ENCODE measurements at regions not wholly inside any gene's neighbourhood (a gene's known extent, or its start where the extent isn't known, plus 50 kb on each side); places are given as distances from the start of the nearest gene placed in this dataset.

GRCh38 chr3:145807990-145808389 lies 353.0 kb downstream of the PLOD2 start:
- H3K79me2 ChIP-seq (ENCODE audit: control insufficient read depth, insufficient read depth, low read length, poor library complexity): no peaks in the 10 kb centered on the region
- H3K18ac ChIP-seq (ENCODE audit: low read length): no peak overlapping the region
- no peak overlapping the region for H4K12ac ChIP-seq (ENCODE audit: low read depth, low read length)
- no peaks in the 10 kb centered on the region for H3K4me1 ChIP-seq (ENCODE audit: control insufficient read depth in 1 of 2, insufficient read depth in 2 of 2, low read length in 2 of 2)
- no peak overlapping the region for H4K91ac ChIP-seq (ENCODE audit: low read depth, low read length)
- no peak overlapping the region for H3K4ac ChIP-seq (ENCODE audit: low read depth, low read length)
- no peak overlapping the region for H3K4me2 ChIP-seq (ENCODE audit: low read length)
- no peak overlapping the region for H3K27ac ChIP-seq (ENCODE audit: low read depth, low read length)
- no peaks in the 10 kb centered on the region for H3K79me1 ChIP-seq (ENCODE audit: low read length)
- no peaks in the 10 kb centered on the region for H3K36me3 ChIP-seq (ENCODE audit: control insufficient read depth in 1 of 2, insufficient read depth in 2 of 2, low read length in 2 of 2)
- no peak overlapping the region for H3K9ac ChIP-seq (ENCODE audit: low read length)
- H3K27me3 ChIP-seq (ENCODE audit: insufficient read depth, low read length): no peaks in the 10 kb centered on the region
- WGBS (ENCODE audit: extremely low coverage, insufficient coverage, insufficient read length): no CpG with 5 or more reads among the region's 3 CpGs
- H3K9me3 ChIP-seq (ENCODE audit: insufficient read depth, low read depth, low read length): no peaks in the 10 kb centered on the region
- H3K23ac ChIP-seq (ENCODE audit: low read length): no peak overlapping the region
- no peak overlapping the region for H2BK12ac ChIP-seq (ENCODE audit: low read length)
- no peak overlapping the region for H2BK120ac ChIP-seq (ENCODE audit: insufficient read depth, low read length, poor library complexity)
- DNase-seq: no peak
- no peak overlapping the region for H2AK5ac ChIP-seq (ENCODE audit: low read length)
- H3K4me3 ChIP-seq (ENCODE audit: low read depth, low read length): no peak overlapping the region
- H2BK5ac ChIP-seq (ENCODE audit: low read depth, low read length, poor library complexity): no peak overlapping the region
- H3K14ac ChIP-seq (ENCODE audit: low read length): no peak overlapping the region
- no peak overlapping the region for H2AFZ ChIP-seq (ENCODE audit: insufficient read depth, low read length, poor library complexity)
- no peak overlapping the region for H4K8ac ChIP-seq (ENCODE audit: low read depth, low read length)

- Histone ChIP-seq H3K36me3 (ENCODE audit: control insufficient read depth in 1 of 2, insufficient read depth in 2 of 2, low read length in 2 of 2) (no peaks in the 10 kb centered on the region), H2BK120ac (ENCODE audit: insufficient read depth, low read length, poor library complexity) (no peak overlapping the region), H3K9ac (ENCODE audit: low read length) (no peak overlapping the region), H2BK5ac (ENCODE audit: low read depth, low read length, poor library complexity) (no peak overlapping the region), H3K79me2 (ENCODE audit: control insufficient read depth, insufficient read depth, low read length, poor library complexity) (no peaks in the 10 kb centered on the region), H2BK12ac (ENCODE audit: low read length) (no peak overlapping the region), H3K9me3 (ENCODE audit: insufficient read depth, low read depth, low read length) (no peaks in the 10 kb centered on the region), H3K27me3 (ENCODE audit: insufficient read depth, low read length) (no peaks in the 10 kb centered on the region), H3K4me1 (ENCODE audit: control insufficient read depth in 1 of 2, insufficient read depth in 2 of 2, low read length in 2 of 2) (no peaks in the 10 kb centered on the region), H4K91ac (ENCODE audit: low read depth, low read length) (no peak overlapping the region), H3K79me1 (ENCODE audit: low read length) (no peaks in the 10 kb centered on the region), H3K27ac (ENCODE audit: low read depth, low read length) (no peak overlapping the region), H3K4me2 (ENCODE audit: low read length) (no peak overlapping the region), H3K4me3 (ENCODE audit: low read depth, low read length) (no peak overlapping the region), H4K12ac (ENCODE audit: low read depth, low read length) (no peak overlapping the region), H2AFZ (ENCODE audit: insufficient read depth, low read length, poor library complexity) (no peak overlapping the region), H4K8ac (ENCODE audit: low read depth, low read length) (no peak overlapping the region), H3K4ac (ENCODE audit: low read depth, low read length) (no peak overlapping the region), H3K14ac (ENCODE audit: low read length) (no peak overlapping the region), H2AK5ac (ENCODE audit: low read length) (no peak overlapping the region), H3K23ac (ENCODE audit: low read length) (no peak overlapping the region), H3K18ac (ENCODE audit: low read length) (no peak overlapping the region)
- no CpG with 5 or more reads among the region's 5 CpGs for WGBS (ENCODE audit: extremely low coverage, insufficient coverage, insufficient read length)
- DNase-seq: peak; percentile 8 to 42
Measured at GRCh38 chr3:145812391-145812790, 348.6 kb downstream of the PLOD2 start.

- H4K91ac ChIP-seq (ENCODE audit: low read depth, low read length): no peak overlapping the region
Measured at GRCh38 chr3:145815707-145816413, 345.1 kb downstream of the PLOD2 start.

DNA sequence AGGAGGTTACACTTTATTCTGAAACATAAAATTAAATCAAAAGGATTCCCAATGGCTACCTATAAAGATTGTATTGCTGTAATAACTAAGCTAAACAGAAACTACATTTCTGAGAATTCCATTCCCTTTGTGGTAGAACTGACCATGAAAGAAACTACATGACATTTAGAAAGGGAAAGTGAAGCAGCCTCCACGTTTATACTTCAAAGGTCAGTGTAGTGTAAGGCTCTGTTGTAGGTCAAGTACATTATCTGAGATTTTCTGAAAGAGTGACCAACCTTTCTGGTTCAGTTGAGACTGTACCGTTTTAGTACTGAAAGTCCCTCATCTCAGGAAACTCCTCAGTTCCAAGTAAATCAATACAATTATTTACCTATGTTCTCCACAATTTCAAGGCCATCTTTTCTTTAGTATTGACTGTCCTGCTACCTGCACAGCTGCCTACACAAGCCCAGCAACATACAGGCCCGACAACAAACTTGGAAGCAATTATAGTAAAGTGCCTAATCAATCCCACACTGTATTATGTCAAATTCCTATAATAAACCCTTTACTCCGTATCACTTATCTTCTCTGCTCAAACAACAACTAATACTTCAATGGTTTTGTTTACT lies 343.0 kb downstream of the PLOD2 start:
- Histone ChIP-seq H2BK120ac (ENCODE audit: insufficient read depth, low read length, poor library complexity) (no peak overlapping the region), H3K18ac (ENCODE audit: low read length) (no peak overlapping the region), H2BK12ac (ENCODE audit: low read length) (no peak overlapping the region), H4K12ac (ENCODE audit: low read depth, low read length) (no peak overlapping the region), H3K79me1 (ENCODE audit: low read length) (no peaks in the 10 kb centered on the region), H3K4me2 (ENCODE audit: low read length) (no peak overlapping the region), H3K4me3 (ENCODE audit: low read depth, low read length) (no peak overlapping the region), H3K23ac (ENCODE audit: low read length) (no peak overlapping the region), H4K8ac (ENCODE audit: low read depth, low read length) (no peak overlapping the region), H2BK5ac (ENCODE audit: low read depth, low read length, poor library complexity) (no peak overlapping the region), H3K4me1 (ENCODE audit: control insufficient read depth in 1 of 2, insufficient read depth in 2 of 2, low read length in 2 of 2) (no peaks in the 10 kb centered on the region), H3K9ac (ENCODE audit: low read length) (no peak overlapping the region), H3K27ac (ENCODE audit: low read depth, low read length) (no peak overlapping the region), H2AK5ac (ENCODE audit: low read length) (no peak overlapping the region), H3K4ac (ENCODE audit: low read depth, low read length) (no peak overlapping the region), H3K36me3 (ENCODE audit: control insufficient read depth in 1 of 2, insufficient read depth in 2 of 2, low read length in 2 of 2) (no peaks in the 10 kb centered on the region), H2AFZ (ENCODE audit: insufficient read depth, low read length, poor library complexity) (no peak overlapping the region), H3K79me2 (ENCODE audit: control insufficient read depth, insufficient read depth, low read length, poor library complexity) (no peaks in the 10 kb centered on the region), H4K91ac (ENCODE audit: low read depth, low read length) (no peak overlapping the region), H3K27me3 (ENCODE audit: insufficient read depth, low read length) (no peaks in the 10 kb centered on the region), H3K14ac (ENCODE audit: low read length) (no peak overlapping the region), H3K9me3 (ENCODE audit: insufficient read depth, low read depth, low read length) (no peaks in the 10 kb centered on the region)
- WGBS (ENCODE audit: extremely low coverage, insufficient coverage, insufficient read length): 100% methylated on average over 1 of the region's 4 CpGs
- DNase-seq: no peak

More at GRCh38 chr3:145815707-145816413, 345.1 kb downstream of the PLOD2 start:
- no peak overlapping the region for H2BK5ac ChIP-seq (ENCODE audit: low read depth, low read length, poor library complexity)
- peak in 1 of 2 donors; percentile 32 for DNase-seq
- no CpG with 5 or more reads among the region's 3 CpGs for WGBS (ENCODE audit: extremely low coverage, insufficient coverage, insufficient read length)
- H2AFZ ChIP-seq (ENCODE audit: insufficient read depth, low read length, poor library complexity): no peak overlapping the region
- H3K9ac ChIP-seq (ENCODE audit: low read length): no peak overlapping the region
- no peaks in the 10 kb centered on the region for H3K4me1 ChIP-seq (ENCODE audit: control insufficient read depth in 1 of 2, insufficient read depth in 2 of 2, low read length in 2 of 2)
- H3K27ac ChIP-seq (ENCODE audit: low read depth, low read length): no peak overlapping the region
- no peak overlapping the region for H3K18ac ChIP-seq (ENCODE audit: low read length)
- H3K4ac ChIP-seq (ENCODE audit: low read depth, low read length): no peak overlapping the region
- H3K23ac ChIP-seq (ENCODE audit: low read length): no peak overlapping the region
- no peaks in the 10 kb centered on the region for H3K9me3 ChIP-seq (ENCODE audit: insufficient read depth, low read depth, low read length)
- H3K14ac ChIP-seq (ENCODE audit: low read length): no peak overlapping the region
- H3K4me2 ChIP-seq (ENCODE audit: low read length): no peak overlapping the region
- no peaks in the 10 kb centered on the region for H3K27me3 ChIP-seq (ENCODE audit: insufficient read depth, low read length)
- no peaks in the 10 kb centered on the region for H3K36me3 ChIP-seq (ENCODE audit: control insufficient read depth in 1 of 2, insufficient read depth in 2 of 2, low read length in 2 of 2)
- H4K12ac ChIP-seq (ENCODE audit: low read depth, low read length): no peak overlapping the region
- H2BK12ac ChIP-seq (ENCODE audit: low read length): no peak overlapping the region
- H2BK120ac ChIP-seq (ENCODE audit: insufficient read depth, low read length, poor library complexity): no peak overlapping the region
- no peak overlapping the region for H3K4me3 ChIP-seq (ENCODE audit: low read depth, low read length)
- no peaks in the 10 kb centered on the region for H3K79me2 ChIP-seq (ENCODE audit: control insufficient read depth, insufficient read depth, low read length, poor library complexity)
- no peak overlapping the region for H2AK5ac ChIP-seq (ENCODE audit: low read length)
- H4K8ac ChIP-seq (ENCODE audit: low read depth, low read length): no peak overlapping the region
- no peaks in the 10 kb centered on the region for H3K79me1 ChIP-seq (ENCODE audit: low read length)
